GM21390 (cell line): ENCODE measurements at regions not wholly inside any gene's neighbourhood (a gene's known extent, or its start where the extent isn't known, plus 50 kb on each side); places are given as distances from the start of the nearest gene placed in this dataset.

ENCODE experiments used
- ATAC-seq: cut with Tn5 transposase; IDR thresholded peaks from one replicate; pipeline ENCODE4 v1.9.1; 2021; ENCODE audit not compliant: unreplicated experiment

DNA sequence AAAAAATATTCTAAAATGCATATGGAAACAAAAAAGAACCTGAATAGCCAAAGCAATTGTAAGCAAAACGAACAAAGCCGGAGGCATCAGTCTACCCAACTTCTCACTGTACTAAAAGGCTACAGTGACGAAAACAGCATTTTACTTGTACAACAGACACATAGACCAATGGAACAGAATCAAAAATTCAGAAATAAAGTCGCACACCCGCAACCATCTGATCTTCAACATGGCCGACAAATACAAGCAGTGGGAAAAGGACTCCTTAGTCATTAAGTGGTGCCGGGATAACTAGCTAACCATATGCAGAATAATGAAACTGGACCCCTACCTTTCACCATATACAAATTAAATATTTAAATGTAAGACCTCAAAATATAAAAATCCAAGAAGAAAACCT, 203.9 kb upstream of the PPFIA2 start:
- ATAC-seq: no peak

DNA sequence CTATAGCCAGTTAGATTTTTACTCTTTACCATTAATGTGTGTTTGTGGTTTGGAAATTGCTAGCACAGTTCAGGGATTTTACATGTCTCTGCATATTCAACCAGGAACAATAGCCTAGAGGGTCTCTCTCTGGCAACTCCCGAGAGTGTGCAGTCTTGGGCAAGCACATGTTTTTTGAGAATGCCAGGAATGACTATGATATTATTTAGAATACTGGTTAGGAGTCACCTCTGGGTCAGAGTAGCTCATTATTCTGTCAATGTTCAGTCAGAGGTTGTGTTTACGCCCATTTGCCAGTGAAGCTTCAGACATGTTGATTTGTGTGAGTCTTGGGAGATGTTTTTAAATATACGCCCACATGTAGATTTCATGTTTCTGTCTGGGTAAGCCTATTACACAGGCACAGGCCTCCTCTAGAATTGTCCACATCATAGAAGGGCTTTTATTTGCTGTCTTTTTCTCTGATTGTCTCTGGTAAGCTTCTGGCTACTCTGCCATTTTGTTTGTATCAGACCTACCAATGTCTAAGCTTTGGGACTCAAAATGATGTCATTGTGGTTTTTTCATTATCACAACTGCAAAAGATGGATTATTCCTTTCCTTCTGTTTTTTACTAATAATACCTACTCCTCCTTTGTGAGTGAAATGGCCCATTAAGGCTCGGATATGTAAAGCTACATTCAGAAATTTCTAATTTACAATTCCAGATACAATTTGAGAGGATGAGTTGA, 203.1 kb upstream of the PPFIA2 start:
- no peak for ATAC-seq

DNA sequence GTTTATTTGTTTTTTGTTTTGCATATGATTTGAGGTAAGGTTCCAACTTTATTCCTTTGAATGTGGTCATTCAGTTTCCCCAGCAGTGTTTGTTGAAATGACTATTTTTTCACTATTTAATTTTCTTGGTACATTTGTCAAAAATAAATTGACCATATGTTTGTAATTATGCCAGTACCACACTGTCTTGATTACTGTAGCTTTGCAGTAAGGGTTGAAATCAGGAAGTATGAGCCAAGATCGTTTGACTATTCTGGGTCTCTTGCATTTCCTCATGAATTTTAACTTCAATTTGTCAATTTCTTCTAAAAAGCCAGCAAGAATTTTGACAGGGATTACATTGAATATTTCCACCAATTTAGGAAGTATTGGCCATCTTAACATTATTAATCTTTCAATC, 199.3 kb upstream of the PPFIA2 start:
- ATAC-seq: no peak

DNA sequence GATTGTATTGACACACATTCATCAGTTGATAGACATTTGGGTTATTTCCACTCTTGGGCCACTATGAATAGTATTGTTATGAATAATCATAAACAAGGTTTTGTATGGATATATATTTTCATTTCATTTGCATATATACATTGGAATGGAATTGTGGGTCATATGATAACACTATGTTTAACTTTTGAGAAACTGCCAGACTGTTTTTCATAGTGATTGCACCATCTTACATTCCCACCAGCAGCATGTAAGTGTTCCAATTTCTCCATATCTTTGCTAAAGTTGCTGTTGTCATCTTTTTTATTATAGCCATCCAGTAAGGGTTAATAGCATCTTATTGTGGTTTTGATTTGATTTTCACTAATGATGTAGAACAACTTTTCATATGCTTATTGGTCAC, 198.5 kb upstream of the PPFIA2 start:
- no peak for ATAC-seq

DNA sequence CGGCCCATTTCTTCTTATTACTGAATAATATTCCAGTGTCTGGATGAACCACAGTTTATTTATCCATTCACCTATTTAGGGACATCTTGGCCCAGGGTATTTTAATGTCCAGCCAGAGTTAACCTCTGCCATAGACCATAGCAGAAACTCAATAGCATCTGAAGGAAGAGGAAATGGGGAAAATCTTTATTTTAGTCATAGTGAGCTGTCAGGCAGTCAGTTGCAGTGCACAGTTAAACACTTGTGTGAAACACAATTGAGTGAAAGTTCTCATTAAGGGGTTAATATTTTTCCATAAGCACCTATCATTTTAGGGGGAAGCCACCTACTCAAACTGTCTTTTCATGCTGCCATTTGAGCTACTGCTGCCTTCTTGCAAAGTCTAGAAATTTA, 197.3 kb upstream of the PPFIA2 start:
- ATAC-seq: no peak

DNA sequence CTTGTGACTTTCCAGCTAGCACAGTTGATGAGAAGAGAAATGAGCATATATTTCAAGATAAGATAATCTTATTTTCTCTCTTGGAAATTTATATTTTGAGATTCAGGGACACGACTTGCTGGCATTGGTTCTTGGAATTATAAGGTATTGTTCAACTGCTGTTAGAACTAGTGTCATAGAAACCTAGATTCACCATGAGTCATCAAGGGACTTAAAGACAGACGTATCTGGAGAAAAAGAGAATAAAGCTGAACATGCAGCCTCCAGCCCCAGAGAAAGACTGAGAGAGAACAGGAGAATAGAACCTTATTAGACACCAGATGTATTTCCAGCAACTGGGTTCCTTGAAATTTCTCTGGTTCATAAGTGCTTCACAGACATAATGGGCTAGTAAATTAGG, 194.4 kb upstream of the PPFIA2 start:
- no peak for ATAC-seq

DNA sequence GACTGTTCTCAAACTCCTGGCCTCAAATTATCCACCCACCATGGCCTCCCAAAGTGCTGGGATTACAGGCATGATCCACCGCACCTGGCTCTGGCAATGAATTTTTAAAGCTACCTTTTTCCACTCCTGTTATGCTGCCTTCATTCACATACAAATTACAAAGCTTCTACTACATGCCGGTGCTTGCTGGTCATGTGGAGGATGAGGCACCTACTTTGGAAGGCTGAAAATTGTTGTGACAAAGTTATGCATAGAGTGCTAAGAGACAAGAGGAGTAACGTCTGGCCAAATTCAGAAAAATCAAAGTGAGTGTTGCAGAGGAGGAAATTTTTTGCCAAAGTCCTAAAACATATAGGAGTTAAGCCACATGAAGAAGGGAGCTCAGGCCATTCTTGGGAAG, 191.7 kb upstream of the PPFIA2 start:
- ATAC-seq: no peak

DNA sequence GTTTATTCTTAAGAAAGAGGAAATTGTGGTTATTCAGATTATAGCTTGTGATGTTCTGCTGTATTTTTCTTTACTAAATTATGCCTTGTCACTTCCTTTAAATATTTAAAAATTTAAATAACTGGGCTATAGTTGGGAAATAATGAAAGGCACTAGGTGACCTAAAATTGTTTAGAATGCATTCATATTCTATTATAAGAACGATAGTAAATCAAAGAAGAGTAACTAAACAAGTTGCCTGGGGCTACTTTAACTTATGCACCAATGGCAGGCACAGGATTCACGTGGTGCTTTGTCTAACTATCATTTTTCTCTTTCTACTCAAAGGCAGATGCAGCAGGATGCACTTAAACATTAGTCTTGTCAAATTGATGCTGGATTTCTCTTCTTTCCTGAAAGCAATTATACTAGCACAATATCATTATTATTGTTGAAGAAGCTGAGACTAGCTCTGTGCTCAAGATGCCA, 190.7 kb upstream of the PPFIA2 start:
- ATAC-seq: no peak

DNA sequence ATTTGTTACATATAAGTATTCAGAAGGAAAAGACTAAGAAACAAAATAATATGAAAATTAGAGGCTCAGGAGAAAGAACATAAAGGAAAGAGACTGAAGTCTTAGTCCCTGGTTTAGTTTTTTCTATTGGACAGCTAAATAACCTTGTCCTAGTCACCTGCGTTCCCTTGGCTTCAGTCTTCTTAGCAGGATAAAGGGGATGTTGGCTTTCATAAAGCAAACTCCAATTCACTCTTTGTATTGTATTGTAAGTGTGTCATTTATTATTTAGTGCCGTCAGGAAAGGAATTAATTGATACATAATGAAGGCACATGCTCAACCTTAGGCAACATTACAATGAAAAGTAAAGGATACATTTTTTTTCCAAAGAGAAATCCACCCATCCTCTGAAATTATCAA, 190.3 kb upstream of the PPFIA2 start:
- no peak for ATAC-seq

DNA sequence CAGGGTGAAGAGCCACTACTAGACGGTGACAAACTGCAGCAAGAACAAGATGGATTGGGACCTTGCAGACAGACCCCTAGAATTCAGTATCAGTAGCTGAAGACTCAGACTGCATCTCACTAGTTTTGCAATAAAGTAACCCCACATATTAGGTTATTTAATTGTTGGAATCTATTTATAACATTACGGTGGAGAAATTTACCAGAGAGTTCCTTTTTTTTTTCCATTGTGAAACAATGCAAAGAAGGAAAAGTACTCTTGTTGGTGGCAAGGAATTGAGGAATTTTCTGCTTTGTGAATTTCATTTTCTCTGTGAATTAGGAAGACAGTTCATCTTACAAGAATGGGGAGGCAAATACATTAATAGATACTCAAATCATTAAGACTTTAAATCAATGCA, 185.7 kb upstream of the PPFIA2 start:
- ATAC-seq: no peak

DNA sequence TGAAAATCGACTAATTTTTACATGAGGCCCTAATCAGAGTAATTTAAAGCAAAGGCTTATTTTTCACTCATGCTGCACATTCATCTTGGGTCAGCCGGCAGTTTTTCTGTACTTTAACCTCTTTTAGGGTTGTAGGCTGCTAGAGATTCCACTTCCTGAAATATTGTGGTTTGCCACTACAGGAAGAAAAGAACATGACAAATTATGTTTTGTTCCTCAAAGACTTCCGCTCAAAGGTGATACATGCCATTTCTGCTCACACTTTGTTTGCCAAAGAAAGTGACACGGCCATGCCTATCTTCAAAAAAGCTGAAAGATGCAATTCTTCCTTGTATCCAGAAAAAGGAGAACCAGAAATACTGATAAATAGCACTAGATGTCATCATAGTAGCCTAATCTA, 183.4 kb upstream of the PPFIA2 start:
- peak; percentile 55 for ATAC-seq

DNA sequence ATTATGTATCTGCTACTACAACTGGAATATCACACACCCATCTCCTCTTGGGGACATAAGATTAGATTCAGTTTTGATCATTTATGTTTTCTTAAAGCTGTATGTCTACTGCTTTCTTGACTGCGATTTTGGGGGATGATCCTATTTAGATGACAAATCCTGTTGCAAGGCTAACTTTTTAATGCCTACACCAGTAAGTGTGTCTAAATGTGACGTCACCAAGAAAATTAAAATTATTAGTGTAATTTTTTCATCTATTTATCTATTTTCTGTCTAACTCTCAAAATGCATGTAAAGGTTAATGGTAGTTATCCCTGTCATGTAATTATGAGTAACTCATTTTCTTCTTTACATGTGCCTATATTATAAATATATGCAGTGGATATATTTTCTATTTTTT, 170.9 kb upstream of the PPFIA2 start:
- no peak for ATAC-seq

DNA sequence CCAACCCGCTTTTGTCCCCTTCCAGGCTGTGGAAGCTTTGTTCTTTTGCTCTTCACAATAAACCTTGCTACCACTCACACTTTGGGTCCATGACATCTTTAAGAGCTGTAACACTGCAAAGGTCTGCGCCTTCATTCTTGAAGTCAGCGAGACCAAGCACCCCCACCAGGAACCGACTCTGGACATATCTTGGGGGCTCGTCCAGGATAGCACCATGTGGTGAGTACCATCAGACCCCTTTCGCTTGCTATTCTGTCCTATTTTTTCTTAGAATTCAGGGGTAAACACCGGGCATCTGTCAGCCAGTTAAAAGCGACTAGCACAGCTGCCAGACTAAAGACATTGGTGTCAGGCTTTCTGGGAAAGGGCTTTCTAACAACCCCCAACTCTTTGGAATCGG, 137.6 kb upstream of the PPFIA2 start:
- no peak for ATAC-seq

DNA sequence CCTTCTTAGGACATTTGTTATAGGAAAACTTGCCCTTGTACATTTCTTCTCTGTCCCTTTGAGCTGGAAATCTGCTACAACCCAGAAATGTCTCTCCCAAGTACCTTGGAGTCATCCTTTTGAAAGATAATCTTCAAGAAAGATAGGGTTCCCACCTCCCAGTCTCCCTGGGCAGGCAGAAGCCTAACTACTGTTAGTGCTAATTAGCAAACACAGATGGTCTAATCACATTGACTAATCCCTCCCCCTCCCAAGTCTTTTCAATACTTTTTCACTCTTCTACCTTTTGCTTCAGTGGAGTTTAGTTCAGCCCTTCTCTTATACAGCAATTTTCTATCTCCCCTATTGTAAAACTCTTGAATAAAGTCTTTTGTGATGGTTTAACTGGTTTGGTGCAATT, 129.8 kb upstream of the PPFIA2 start:
- no peak for ATAC-seq

DNA sequence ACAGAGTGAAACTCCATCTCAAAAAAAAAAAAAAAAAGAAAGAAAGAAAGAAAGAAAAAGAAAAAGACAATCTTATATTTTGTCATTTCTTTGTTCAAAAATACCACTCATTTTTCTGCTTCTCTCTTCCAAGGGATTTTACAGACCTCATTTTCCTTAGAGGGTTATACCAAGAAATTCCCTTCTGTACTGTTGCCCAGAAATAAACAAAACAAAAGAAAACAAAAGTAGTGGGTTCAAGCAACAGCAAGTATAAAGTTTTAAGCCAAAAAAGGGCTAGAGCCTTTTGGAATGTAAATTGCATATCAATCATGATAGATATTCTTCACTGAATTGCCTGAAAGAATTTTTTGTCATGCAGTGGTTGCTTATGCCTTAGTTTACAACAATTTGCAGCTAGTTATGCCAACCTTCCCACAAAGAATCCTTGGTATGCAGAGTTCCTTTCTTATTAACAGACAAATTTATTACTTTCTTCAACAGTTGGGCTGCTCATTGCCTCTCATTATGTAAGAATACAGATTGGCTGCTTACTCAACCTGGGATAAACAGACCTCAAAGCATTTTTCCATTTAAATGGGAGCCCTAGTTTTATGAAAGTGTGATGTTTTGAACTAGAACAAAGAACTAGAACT, 129.1 kb upstream of the PPFIA2 start:
- ATAC-seq: no peak

DNA sequence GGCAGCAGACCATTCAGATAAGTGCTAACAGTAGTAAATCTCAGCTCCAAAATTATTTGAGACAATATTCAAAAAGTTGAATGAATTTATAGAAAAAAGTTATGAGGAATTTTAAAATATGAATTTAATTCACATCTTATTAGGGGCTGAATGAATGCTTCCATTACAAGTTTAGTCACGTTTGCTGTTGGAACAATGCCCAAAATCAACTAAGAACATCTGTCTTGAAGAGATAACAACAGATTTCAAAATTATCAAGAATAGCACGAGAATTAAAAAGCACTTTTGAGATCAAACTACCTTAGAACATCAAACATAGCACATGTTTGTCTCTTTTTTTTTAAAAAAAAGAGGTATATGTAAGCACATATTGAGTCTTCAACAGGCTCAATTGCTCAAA, 115.4 kb upstream of the PPFIA2 start:
- ATAC-seq: no peak

DNA sequence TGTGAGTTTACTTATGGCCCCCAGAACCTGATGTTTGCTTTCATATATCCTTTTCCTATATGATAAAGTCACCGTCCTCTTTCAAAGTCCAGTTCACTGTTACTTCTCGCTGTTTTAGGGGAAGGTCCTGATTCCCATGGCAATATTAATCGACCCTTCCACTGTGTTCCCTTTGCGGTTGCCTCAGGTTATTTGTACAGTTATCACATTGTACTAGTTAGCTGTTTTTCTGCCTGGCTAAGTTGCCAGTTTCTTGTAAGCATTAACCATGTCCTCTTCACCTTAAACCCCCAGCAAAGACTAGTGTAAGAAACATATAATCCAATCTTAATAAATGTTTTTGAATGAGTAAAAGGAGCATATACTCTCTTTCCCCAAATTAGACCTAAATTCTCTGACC, 115.0 kb upstream of the PPFIA2 start:
- no peak for ATAC-seq

DNA sequence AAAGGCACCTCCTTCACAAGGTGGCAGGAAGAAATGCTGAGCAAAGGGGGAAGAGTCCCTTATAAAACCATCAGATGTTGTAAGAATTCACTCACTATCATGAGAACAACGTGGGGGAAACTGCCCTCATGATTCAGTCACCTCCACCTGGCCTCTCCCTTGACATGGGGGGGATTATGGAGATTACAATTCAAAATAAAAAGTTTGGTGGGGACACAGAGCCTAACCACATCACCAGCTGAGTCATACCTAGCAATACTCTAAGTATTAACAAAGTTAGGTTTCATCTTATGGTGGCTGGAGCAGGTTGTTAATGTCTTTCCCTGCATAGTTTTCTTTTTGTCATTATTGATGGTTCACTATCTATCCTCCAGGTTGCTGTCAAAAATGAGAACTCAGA, 113.2 kb upstream of the PPFIA2 start:
- ATAC-seq: no peak

DNA sequence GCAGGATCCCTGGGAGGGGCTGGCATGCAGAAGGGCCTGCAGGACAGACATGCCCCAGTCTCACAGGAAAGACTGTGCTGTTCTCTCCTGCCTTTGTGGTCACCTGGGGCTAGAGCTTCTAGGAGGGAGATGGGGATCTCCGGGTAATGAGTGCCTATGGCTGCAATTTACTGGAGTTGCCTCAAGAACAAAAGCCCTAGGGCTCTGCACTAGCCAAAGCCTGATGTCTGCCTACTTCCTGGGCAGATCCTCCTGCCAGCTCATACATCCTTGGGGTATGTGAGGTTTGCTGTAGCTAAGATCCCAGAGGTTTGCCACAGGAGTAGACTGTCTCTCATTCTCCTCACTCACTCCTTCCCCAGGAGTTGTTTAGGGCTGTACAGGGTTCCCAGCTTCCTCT, 106.9 kb upstream of the PPFIA2 start:
- no peak for ATAC-seq

DNA sequence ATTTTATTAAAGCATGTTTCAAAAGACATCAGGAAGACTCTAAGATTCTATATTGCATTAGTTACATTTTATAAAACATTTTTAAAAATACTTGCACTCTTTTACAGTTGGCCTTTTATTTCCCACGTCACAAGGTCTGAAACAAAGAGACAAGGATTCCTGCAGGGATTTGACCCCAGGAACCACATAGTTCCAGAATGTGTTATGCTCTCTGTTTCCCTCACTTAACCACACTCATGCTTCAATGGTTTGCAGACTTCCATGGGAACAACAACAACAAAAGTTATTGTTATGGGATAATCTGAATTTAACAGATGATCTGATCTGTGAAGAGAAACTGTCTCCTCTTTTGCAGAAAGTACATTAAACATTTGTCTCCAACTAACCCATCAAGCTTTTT, 104.3 kb upstream of the PPFIA2 start:
- no peak for ATAC-seq

DNA sequence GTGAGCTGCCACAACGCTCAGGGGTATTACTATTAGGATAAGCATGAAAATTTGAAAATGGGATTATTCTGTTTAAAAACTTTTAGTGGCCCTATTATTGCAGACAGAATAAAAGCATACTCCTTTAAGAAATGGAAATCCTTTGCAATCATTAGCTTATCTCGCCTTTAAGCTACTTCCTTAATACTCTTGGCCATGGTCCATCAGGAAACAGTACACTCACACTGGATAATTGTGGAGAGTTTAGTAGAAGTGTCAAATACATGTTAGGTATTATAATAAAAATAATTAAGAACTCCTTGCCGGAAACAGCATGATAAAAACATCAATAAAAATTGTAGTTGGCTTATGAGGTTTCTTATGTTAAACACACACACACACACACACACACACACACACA, 100.4 kb upstream of the PPFIA2 start:
- no peak for ATAC-seq

DNA sequence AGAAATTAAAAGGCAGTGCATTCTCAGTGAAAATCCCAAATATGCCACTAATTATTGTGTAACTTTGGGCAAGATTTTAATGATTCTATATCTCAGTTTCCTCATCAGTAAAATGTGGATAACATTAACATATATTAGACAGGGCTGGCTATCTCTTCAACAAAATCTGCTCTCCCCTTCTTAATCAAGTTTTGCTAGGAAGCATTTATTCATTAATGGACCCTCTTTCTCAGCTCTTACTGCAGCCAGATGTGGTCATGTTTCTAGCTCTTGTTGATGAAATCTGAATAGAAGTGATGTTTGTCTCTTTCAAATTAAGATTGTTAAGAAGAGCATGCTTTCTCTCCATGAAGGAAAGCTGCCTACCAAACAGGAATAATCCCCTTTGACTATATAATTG, 84.4 kb upstream of the PPFIA2 start:
- no peak for ATAC-seq

DNA sequence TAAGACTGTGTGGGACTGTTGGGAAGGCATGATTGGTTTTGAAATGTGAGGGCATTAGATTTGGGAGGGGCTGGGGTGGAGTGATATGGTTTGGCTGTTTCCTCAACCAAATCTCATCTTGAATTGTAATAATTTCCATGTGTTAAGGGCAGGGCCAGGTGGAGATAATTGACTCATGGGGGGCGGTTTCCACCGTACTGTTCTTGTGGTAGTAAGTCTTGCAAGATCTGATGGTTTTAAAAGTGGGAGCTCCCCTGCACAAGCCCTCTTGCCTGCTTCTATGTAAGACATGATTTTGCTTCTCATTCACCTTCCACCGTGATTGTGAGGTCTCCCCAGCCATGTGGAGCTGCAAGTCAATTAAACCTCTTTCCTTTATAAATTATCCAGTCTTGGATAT, 76.6 kb upstream of the PPFIA2 start:
- no peak for ATAC-seq
